A549 (cell line): ENCODE measurements at regions not wholly inside any gene's neighbourhood (a gene's known extent, or its start where the extent isn't known, plus 50 kb on each side); places are given as distances from the start of the nearest gene placed in this dataset.

ENCODE experiments used
- ATAC-seq, 2 experiments: fragments of 200-7000 bp in 1 of 2; fragments of >200 bp in 1 of 2; cut with Nextera tagmentation in 1 of 2; cut with Tn5 transposase in 1 of 2; 3 replicates each; pipeline versions ENCODE4 v1.8.0 to v1.9.1; 2018 to 2020; ENCODE audit warnings: mild to moderate bottlenecking in 1 of 2, moderate library complexity in 1 of 2
- CTCF ChIA-PET: fragments of 300-600 bp; sonication (Branson Sonifier 250); formaldehyde crosslinking; extraction: SDS; loops from one replicate; lab custom pipeline; 2021; ENCODE audit warnings: antibody characterized with exemption, inconsistent platforms; lab: Yijun Ruan, JAX
- POLR2A ChIA-PET: fragments of 350-600 bp; formaldehyde crosslinking; extraction: SDS; loops from one replicate; lab custom pipeline; 2021; ENCODE audit warnings: antibody characterized with exemption, inconsistent platforms; lab: Yijun Ruan, JAX
- DNase-seq, 2 experiments: peaks; one replicate each; pipeline versions ENCODE4 v3.0.0 to v3.0.0-alpha.2; 2011 to 2016; ENCODE audit warnings: low read depth in 1 of 2, low spot score in 1 of 2
- FAIRE-seq: peaks from 2 replicates; lab custom pipeline; 2011; peaks lifted over from hg19 to GRCh38; lab: Jason Lieb, UNC
- H3K27ac ChIP-seq, 2 experiments: fragments of >200 bp; sonication (Bioruptor Twin); formaldehyde crosslinking; 3 replicates each; pipeline ENCODE4 v1.5.1; 2016 to 2017
- H3K4me1 ChIP-seq: fragments of >200 bp; sonication (Bioruptor Twin); formaldehyde crosslinking; 3 replicates; pipeline ENCODE4 v1.6.1; 2016
- H3K4me2 ChIP-seq: fragments of >200 bp; sonication (Bioruptor Twin); formaldehyde crosslinking; 3 replicates; pipeline ENCODE4 v1.6.1; 2016
- H3K4me3 ChIP-seq: fragments of >200 bp; sonication (Bioruptor Twin); formaldehyde crosslinking; 3 replicates; pipeline ENCODE4 v1.5.1; 2016
- H3K9me3 ChIP-seq: fragments of >200 bp; sonication (Bioruptor Twin); formaldehyde crosslinking; 3 replicates; pipeline ENCODE4 v1.6.1; 2016
- BHLHE40 ChIP-seq: IDR thresholded peaks from 2 replicates; pipeline ENCODE4 v1.6.1; 2012; ENCODE audit warnings: low read depth, low read length, inconsistent platforms
- CBX2 ChIP-seq: fragments of 200-600 bp; sonication (generic); IDR thresholded peaks from 2 replicates; pipeline ENCODE4 v1.6.1; 2016; ENCODE audit warnings: low read depth, mild to moderate bottlenecking, borderline replicate concordance
- CHD4 ChIP-seq: fragments of 200-600 bp; sonication (generic); IDR thresholded peaks from 2 replicates; pipeline ENCODE4 v1.6.1; 2016; ENCODE audit warnings: antibody characterized with exemption, mild to moderate bottlenecking, borderline replicate concordance
- EHMT2 ChIP-seq: fragments of 200-600 bp; sonication (generic); IDR thresholded peaks from 2 replicates; pipeline ENCODE4 v1.6.1; 2016; ENCODE audit warnings: antibody characterized with exemption, low read depth, mild to moderate bottlenecking, moderate library complexity
- ESRRA ChIP-seq: fragments of 150-350 bp; IDR thresholded peaks from 2 replicates; pipeline ENCODE4 v1.6.1; 2014; ENCODE audit warnings: mild to moderate bottlenecking, low read length, borderline replicate concordance
- FOSL2 ChIP-seq, 2 experiments: fragments of 450-650 bp in 1 of 2; fragments of >200 bp in 1 of 2; sonication (Bioruptor Twin) in 1 of 2; formaldehyde crosslinking; IDR thresholded peaks; 2 replicates each; pipeline versions ENCODE4 v1.5.0 to v1.6.1; 2016 to 2020; ENCODE audit warnings: mild to moderate bottlenecking in 1 of 2, moderate library complexity in 1 of 2
- GATA3 ChIP-seq: IDR thresholded peaks from 2 replicates; pipeline ENCODE4 v1.6.1; 2012; ENCODE audit warnings: borderline replicate concordance
- HDAC2 ChIP-seq: fragments of 200-600 bp; sonication (generic); IDR thresholded peaks from 2 replicates; pipeline ENCODE4 v1.6.1; 2016
- HOXB5 ChIP-seq: fragments of 250-450 bp; sonication (Bioruptor Pico); IDR thresholded peaks from 2 replicates; pipeline ENCODE4 v1.5.0; 2020; ENCODE audit warnings: mild to moderate bottlenecking, moderate library complexity
- JUNB ChIP-seq: fragments of >200 bp; sonication (Bioruptor Twin); formaldehyde crosslinking; IDR thresholded peaks from 2 replicates; pipeline ENCODE4 v1.6.1; 2016
- KDM1A ChIP-seq: fragments of 200-600 bp; sonication (generic); IDR thresholded peaks from 2 replicates; pipeline ENCODE4 v1.6.1; 2016; ENCODE audit warnings: low read depth, mild to moderate bottlenecking
- POLR2AphosphoS2 ChIP-seq: conservative IDR thresholded peaks from 2 replicates; pipeline ENCODE4 v1.6.1; 2012; ENCODE audit warnings: low read length, improper control_type of control experiment, inconsistent platforms
- RAD21 ChIP-seq, 2 experiments: fragments of >200 bp in 1 of 2; sonication (Bioruptor Twin) in 1 of 2; formaldehyde crosslinking in 1 of 2; IDR thresholded peaks in 1 of 2; conservative IDR thresholded peaks in 1 of 2; 2 replicates in 1 of 2; 3 replicates in 1 of 2; pipeline ENCODE4 v1.6.1; 2012 to 2018; ENCODE audit warnings: inconsistent platforms in 1 of 2
- RNF2 ChIP-seq: fragments of 200-600 bp; sonication (generic); IDR thresholded peaks from 2 replicates; pipeline ENCODE4 v1.6.1; 2016; ENCODE audit warnings: low read depth, mild to moderate bottlenecking, antibody characterized with exemption, moderate library complexity, borderline replicate concordance
- SMC3 ChIP-seq: fragments of >200 bp; sonication (Bioruptor Twin); formaldehyde crosslinking; IDR thresholded peaks from 3 replicates; pipeline ENCODE4 v1.6.1; 2018; ENCODE audit warnings: inconsistent platforms
- SREBF2 ChIP-seq: fragments of 450-650 bp; IDR thresholded peaks from 2 replicates; pipeline ENCODE4 v1.6.1; 2014; ENCODE audit warnings: mild to moderate bottlenecking, moderate library complexity
- TP53 ChIP-seq: fragments of 250-450 bp; sonication (Bioruptor Pico); IDR thresholded peaks from 2 replicates; pipeline ENCODE4 v1.5.0; 2021; ENCODE audit warnings: mild to moderate bottlenecking, moderate library complexity
- ZC3H11A ChIP-seq: fragments of 450-650 bp; IDR thresholded peaks from 2 replicates; pipeline ENCODE4 v1.6.1; 2014; ENCODE audit warnings: antibody characterized with exemption, mild to moderate bottlenecking
- WGBS: methylation state at CpG from one replicate; pipeline ENCODE4 v1.1.6; 2017; ENCODE audit errors: missing lambda C conversion rate; 5-methylcytosine and 5-hydroxymethylcytosine counted together
- TF ChIP-seq, protein P1 (sequence below): IDR thresholded peaks from 2 replicates; pipeline ENCODE4 v1.6.1; 2012; ENCODE audit warnings: low read depth, borderline replicate concordance
- TF ChIP-seq, protein P2 (sequence below): fragments of >200 bp; sonication (Bioruptor Twin); formaldehyde crosslinking; IDR thresholded peaks from 3 replicates; pipeline ENCODE4 v1.5.1; 2016
- TF ChIP-seq, protein P3 (sequence below): fragments of >200 bp; sonication (Bioruptor Twin); formaldehyde crosslinking; IDR thresholded peaks from 3 replicates; pipeline ENCODE4 v1.6.1; 2016
- TF ChIP-seq, protein P4 (sequence below): fragments of 150-350 bp; IDR thresholded peaks from 2 replicates; pipeline ENCODE4 v1.6.1; 2014; ENCODE audit warnings: low read depth, mild to moderate bottlenecking, low read length

DNA sequence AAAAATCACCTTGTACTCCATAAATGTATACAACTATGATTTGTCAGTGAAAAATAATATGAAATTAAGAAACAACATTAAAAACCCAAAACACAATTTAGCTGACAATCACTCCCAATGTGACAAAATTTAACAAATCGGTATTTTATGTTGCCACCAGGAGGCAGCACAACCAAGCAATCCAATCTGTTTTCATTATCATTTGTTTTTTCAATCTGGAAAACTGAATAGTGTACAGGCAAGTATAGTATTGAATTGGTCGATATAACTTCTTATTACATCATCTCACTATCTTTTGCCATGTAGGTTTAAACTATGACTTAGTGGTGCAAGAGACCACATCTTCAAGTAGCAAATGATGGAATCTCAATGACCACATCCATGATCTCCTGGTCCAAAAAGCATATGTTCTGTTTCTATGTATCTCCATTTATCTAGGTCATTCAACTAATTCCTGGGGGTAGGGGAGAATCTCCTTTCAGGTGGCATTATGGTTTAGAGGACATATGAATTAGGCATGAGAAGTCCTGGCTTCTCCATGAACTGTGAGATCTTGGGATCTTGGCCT is 112.9 kb upstream of the AGA start:
- Histone ChIP-seq H3K27ac (no peak overlapping the region), H3K4me2 (no peak overlapping the region), H3K4me3 (no peak overlapping the region), H3K9me3 (no peaks in the 10 kb centered on the region), H3K4me1 (no peaks in the 10 kb centered on the region)
- TF ChIP-seq, protein P1, sequence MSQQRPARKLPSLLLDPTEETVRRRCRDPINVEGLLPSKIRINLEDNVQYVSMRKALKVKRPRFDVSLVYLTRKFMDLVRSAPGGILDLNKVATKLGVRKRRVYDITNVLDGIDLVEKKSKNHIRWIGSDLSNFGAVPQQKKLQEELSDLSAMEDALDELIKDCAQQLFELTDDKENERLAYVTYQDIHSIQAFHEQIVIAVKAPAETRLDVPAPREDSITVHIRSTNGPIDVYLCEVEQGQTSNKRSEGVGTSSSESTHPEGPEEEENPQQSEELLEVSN, result no peak
- TF ChIP-seq EHMT2 (no peak), GATA3 (no peak), HDAC2 (no peak), SMC3 (peak; percentile 76), RAD21 (conservative IDR thresholded peaks at IDR 0.05 in 1 of 2, IDR thresholded peaks at IDR 0.05 in 1 of 2) (peak; percentile 80 to 86)
- TF ChIP-seq, protein P2, sequence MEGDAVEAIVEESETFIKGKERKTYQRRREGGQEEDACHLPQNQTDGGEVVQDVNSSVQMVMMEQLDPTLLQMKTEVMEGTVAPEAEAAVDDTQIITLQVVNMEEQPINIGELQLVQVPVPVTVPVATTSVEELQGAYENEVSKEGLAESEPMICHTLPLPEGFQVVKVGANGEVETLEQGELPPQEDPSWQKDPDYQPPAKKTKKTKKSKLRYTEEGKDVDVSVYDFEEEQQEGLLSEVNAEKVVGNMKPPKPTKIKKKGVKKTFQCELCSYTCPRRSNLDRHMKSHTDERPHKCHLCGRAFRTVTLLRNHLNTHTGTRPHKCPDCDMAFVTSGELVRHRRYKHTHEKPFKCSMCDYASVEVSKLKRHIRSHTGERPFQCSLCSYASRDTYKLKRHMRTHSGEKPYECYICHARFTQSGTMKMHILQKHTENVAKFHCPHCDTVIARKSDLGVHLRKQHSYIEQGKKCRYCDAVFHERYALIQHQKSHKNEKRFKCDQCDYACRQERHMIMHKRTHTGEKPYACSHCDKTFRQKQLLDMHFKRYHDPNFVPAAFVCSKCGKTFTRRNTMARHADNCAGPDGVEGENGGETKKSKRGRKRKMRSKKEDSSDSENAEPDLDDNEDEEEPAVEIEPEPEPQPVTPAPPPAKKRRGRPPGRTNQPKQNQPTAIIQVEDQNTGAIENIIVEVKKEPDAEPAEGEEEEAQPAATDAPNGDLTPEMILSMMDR, result peak; percentile 70
- DNase-seq (peak in 1 of 2 experiments; percentile 19), ATAC-seq (no peak), FAIRE-seq (no peak)
- ChIA-PET POLR2A (no interaction called here), CTCF (interaction anchor here (1.1 to 1.6 kb wide), 4 partner anchors 8 to 1010 kb away, joined by 3 read pairs; no protein-coding TSS in a partner anchor)
- 2% methylated on average over 2 of the region's 2 CpGs for WGBS

GRCh38 chr4:177557416-177557815 is 115.2 kb upstream of the AGA start:
- POLR2A ChIA-PET, result no interaction called here
- TF ChIP-seq KDM1A (no peak), POLR2AphosphoS2 (no peak), SREBF2 (no peak), RNF2 (no peak), HOXB5 (CRISPR knock-in tag) (no peak), BHLHE40 (no peak), ESRRA (no peak), FOSL2 (IDR thresholded peaks at IDR 0.05) (no peak), FOSL2 (CRISPR knock-in tag; IDR thresholded peaks at IDR 0.05) (no peak), CBX2 (no peak), ZC3H11A (no peak), JUNB (no peak), TP53 (no peak), CHD4 (no peak)
- TF ChIP-seq, protein P3, sequence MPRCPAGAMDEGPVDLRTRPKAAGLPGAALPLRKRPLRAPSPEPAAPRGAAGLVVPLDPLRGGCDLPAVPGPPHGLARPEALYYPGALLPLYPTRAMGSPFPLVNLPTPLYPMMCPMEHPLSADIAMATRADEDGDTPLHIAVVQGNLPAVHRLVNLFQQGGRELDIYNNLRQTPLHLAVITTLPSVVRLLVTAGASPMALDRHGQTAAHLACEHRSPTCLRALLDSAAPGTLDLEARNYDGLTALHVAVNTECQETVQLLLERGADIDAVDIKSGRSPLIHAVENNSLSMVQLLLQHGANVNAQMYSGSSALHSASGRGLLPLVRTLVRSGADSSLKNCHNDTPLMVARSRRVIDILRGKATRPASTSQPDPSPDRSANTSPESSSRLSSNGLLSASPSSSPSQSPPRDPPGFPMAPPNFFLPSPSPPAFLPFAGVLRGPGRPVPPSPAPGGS, result no peak
- TF ChIP-seq, protein P4, sequence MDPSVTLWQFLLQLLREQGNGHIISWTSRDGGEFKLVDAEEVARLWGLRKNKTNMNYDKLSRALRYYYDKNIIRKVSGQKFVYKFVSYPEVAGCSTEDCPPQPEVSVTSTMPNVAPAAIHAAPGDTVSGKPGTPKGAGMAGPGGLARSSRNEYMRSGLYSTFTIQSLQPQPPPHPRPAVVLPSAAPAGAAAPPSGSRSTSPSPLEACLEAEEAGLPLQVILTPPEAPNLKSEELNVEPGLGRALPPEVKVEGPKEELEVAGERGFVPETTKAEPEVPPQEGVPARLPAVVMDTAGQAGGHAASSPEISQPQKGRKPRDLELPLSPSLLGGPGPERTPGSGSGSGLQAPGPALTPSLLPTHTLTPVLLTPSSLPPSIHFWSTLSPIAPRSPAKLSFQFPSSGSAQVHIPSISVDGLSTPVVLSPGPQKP, result no peak
- no peak for ATAC-seq
- Histone ChIP-seq H3K4me2 (no peak overlapping the region), H3K9me3 (no peaks in the 10 kb centered on the region), H3K4me3 (no peak overlapping the region), H3K27ac (no peak overlapping the region), H3K4me1 (no peaks in the 10 kb centered on the region)
- CTCF ChIA-PET, result no interaction called here
- no peak for DNase-seq
- 80% methylated on average over 19 of the region's 21 CpGs for WGBS
- FAIRE-seq, result no peak
